Epithelial cell of prostate (primary cell): ENCODE measurements at regions not wholly inside any gene's neighbourhood (a gene's known extent, or its start where the extent isn't known, plus 50 kb on each side); places are given as distances from the start of the nearest gene placed in this dataset.

Experiments used
- DNase-seq: peaks from one replicate; pipeline ENCODE4 v3.0.0-alpha.2; 2011; ENCODE audit warnings: low read depth, low spot score
- H3K27ac ChIP-seq: fragments of 450-650 bp; 2 replicates; pipeline ENCODE4 v1.5.1; 2017; ENCODE audit warnings: mild to moderate bottlenecking

DNA sequence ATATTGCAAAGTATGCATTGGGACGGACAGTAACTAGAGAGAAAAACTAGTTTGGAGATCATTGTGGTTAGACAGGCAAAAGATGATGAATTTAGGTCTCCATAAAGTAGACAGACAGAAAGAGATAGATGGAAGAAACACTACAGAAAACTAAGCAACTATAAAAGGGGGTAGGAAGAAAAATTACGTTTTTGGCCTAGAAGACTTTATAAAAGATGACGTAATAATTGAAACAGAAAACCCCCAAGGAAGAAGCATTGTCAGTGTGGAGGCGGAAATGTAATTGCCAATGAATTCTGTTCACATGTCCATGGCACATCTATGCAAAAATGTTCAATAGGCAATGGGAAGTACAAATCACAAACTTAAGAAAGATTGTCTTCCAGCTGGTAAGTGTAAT, 1211.5 kb upstream of the ZEB2 start:
- no peak for DNase-seq
- no peak overlapping the region for H3K27ac ChIP-seq

DNA sequence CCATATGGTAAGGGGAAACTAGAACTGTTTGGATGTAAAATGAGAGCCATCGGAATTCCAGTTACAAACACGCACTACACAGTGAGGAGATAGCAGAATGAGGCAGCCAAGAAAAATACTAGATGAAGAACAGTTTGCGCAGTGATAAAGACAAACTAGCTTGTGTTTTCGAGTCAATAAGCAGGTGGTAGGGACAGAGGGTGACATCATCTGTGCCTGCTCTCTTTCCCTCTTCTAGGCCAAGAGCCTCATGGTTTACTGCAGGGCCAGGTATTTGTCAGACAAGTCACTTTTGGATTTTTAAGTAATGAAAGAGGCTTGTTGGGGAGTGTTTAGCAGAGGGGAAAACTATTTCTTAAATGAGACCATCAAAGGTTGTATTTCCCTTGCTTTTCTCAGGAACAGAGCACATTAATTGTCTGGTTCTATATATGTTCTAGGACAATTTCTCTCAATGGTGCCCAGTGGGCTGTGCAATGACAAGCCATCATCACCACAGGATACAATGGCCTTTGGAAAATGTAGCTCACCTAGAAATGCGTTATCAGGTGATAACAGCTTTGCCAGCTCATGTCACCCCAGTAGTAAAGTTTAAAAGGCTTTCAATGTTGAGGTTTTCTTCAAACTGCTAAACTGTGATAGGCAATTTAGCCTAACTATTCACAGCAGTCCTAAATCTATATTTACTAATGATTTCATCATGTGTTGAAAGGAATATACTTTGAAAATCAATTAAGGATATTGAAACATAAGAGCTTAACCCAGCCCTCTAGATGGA, 1210.3 kb upstream of the ZEB2 start:
- DNase-seq = no peak
- H3K27ac ChIP-seq = no peak overlapping the region

DNA sequence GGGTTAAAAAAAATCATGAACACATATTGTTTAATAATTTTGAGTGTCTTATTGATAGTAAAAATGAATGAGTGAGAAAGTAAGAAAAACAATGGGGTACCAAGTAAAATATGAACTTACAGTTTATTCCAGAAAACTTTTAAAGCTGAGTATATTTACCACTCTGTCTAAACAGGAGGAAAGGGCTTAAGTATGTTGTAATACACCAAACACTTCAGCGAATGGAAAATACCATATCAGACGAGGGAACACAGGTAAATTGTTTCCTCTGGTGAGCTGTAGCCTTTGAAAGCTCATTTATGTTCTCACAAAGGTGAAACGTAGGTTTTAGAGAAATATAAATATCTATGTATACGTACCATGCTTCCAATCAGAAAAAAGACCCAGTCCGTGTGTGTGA, 1209.6 kb upstream of the ZEB2 start:
- DNase-seq = no peak
- H3K27ac ChIP-seq = no peak overlapping the region

DNA sequence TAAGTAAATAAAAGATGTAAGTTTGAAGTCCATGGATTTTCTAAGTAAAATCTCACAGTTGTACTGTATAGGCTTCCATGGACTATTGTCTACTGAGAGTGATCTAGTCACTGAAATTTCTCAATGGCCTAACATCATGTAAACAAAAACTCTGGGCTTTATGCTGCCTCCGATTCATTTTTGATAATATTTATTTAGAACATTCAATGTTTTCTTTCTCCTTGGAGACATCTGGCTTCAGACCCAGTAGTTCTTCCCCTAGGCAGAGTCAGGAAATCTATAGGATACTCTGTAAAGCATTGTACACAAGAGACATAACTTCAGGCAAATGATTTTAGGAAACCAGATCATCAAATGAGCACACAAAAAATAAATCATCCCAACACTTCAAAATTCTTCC, 1208.6 kb upstream of the ZEB2 start:
- no peak for DNase-seq

GRCh38 chr2:145725876-145726275, 1206.0 kb upstream of the ZEB2 start:
- no peak for DNase-seq

More for the DNA sequence above, 1208.6 kb upstream of the ZEB2 start:
- no peak overlapping the region for H3K27ac ChIP-seq

DNA sequence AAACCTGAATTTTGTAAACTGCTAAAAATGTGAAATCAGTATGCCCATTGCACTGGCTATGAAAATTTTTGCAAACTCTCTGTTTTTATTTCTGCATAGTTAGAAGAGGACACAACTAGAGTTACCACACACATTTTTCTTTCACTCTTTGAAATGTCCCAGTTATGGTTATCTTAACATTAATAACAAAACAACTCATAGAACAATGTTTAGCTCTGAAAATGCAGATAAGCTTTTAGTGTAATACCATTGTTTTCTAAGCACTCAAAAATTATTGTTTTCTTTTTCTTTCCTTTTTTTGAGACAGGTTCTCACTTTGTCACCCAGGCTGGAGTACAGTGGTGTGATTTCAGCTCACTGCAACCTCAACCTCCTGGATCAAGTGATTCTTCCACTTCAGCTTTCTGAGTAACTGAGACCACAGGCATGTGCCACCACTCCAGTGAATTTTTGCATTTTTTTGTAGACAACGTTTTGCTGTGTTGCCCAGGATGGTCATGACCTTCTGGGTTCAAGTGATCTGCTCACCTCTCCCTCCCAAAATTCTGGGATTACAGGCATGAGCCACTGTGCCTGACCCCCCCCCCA, 1204.5 kb upstream of the ZEB2 start:
- DNase-seq = no peak
- no peak overlapping the region for H3K27ac ChIP-seq

More at GRCh38 chr2:145725876-145726275, 1206.0 kb upstream of the ZEB2 start:
- no peak overlapping the region for H3K27ac ChIP-seq

DNA sequence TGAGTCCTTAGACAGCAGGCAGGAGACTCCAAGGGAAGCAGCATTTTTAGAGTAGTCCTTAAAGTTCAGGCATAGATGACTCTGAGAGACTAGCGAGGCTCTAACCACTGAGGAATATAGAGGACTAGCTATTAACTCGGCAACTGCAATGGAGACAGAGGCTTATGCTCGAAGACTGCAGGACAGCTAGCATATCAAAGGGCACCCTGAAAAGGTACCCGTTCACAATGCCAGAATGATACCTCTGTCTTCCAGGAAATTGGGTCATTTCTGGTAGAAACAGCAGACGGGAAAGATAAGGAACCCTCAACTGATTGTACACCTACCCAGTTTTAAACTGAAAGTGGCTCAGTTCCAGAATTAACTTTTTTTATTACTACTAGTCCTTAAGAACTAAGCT, 1204.0 kb upstream of the ZEB2 start:
- DNase-seq = no peak
- H3K27ac ChIP-seq = no peak overlapping the region

DNA sequence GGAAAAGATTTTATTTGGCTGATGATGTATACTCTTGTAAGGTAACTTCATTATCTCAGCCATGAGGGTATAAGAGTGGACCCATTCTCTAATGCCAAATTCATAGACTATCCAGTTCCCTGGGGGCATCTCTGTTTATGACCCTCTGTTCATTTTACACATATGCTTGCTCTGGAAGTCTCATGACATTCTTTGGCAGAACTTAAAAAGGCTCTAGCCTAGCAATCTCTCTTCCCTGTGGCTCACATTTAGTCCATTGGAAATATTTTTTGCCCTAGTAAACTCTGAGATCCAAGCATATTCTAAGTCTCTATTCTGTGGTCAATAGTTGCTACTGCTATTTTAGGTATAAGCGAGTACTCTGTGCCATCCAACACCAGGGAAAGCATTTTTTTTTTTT, 1201.8 kb upstream of the ZEB2 start:
- no peak for DNase-seq
- no peak overlapping the region for H3K27ac ChIP-seq

GRCh38 chr2:145715601-145716000, 1195.7 kb upstream of the ZEB2 start:
- no peak for DNase-seq
- H3K27ac ChIP-seq = no peak overlapping the region

DNA sequence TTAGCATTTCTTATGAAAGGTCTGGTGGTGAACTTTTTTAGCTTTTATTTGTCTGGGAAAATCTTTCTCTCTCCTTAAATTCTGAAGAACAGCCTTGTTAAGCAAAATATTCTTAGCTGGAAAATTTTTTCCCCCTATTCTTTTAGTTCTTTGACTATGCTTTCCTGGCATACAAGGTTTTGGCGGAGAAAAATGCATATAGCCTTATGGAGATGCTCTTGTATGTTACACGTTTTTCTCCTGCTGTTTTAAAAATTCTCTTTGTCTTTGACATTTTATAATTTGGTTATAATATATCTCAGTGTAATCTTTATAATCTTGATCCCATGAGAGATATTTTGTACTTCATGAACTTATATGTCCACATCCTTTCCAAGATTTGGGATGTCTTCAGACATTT, 1190.4 kb upstream of the ZEB2 start:
- DNase-seq = no peak
- H3K27ac ChIP-seq = no peak overlapping the region

- no peak overlapping the region for H3K27ac ChIP-seq
- no peak for DNase-seq
Measured at GRCh38 chr2:145702305-145702704, 1182.4 kb upstream of the ZEB2 start.

DNA sequence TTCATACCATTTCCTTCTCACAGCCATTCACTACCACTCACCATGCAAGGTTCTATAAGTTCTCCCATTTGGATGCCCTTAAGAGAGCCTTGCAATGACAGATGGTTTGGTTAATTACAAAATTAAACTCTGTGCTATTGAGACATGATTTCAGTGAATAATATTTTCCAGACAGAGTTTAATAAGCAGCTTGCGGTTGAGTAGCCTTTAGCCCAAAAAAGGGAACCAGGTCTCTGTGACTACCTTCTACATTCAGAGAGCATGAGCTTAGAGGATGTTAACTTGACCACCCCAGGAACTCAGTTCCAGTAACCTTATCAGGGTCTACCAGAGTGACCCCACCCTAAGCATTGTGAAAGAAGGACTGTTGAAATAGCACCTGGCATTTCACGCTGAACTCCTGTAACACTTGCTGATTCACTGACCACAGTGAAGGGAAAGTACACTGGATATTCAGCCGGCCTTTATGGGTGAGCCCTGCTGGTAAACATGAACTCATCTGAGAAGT, 1173.1 kb upstream of the ZEB2 start:
- H3K27ac ChIP-seq = peak overlapping the region; percentile 30
- DNase-seq = peak; percentile 95

- DNase-seq = no peak
- no peak overlapping the region for H3K27ac ChIP-seq
Measured at GRCh38 chr2:145691659-145692058, 1171.7 kb upstream of the ZEB2 start.

GRCh38 chr2:145690183-145690778, 1170.4 kb upstream of the ZEB2 start:
- H3K27ac ChIP-seq = no peak overlapping the region
- DNase-seq = no peak

GRCh38 chr2:145689277-145689676, 1169.4 kb upstream of the ZEB2 start:
- DNase-seq = no peak
- no peak overlapping the region for H3K27ac ChIP-seq

GRCh38 chr2:145688156-145688555, 1168.2 kb upstream of the ZEB2 start:
- H3K27ac ChIP-seq = no peak overlapping the region
- DNase-seq = no peak

DNA sequence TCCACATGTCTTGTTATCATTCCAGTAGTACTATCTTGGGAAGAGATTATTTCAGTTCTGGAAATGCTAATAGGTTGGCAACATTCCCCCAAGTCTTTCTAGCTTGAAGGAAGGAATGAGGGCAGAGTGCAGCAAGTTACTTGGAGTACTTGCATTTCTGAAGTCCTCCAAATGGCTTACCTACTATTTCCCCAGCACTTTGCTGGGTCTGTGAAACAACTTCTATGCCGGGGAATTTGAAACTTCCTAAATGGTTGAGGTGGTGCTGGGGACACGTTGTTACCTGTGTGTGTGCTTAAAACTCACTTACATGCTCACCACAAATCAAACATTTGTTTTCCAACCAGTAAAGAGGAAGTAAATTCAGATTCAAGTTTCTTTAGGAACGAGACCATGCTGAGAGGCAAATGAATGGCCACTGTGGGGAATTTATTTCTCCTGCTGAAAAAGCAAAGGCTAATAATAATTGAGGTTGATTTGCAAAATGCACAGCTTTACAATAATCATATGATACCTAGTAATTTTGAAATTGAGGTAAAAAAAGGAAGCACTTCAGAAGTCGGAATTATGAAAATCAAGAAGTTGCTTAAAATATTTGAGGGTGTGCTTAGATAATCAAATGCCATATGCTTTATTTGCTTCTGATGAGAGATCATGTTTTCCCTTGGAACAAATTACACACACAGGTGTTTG, 1167.7 kb upstream of the ZEB2 start:
- peak; percentile 29 for DNase-seq
- H3K27ac ChIP-seq = no peak overlapping the region

GRCh38 chr2:145685383-145686050, 1165.6 kb upstream of the ZEB2 start:
- peak overlapping the region; percentile 46 for H3K27ac ChIP-seq
- DNase-seq = peak; percentile 89

DNA sequence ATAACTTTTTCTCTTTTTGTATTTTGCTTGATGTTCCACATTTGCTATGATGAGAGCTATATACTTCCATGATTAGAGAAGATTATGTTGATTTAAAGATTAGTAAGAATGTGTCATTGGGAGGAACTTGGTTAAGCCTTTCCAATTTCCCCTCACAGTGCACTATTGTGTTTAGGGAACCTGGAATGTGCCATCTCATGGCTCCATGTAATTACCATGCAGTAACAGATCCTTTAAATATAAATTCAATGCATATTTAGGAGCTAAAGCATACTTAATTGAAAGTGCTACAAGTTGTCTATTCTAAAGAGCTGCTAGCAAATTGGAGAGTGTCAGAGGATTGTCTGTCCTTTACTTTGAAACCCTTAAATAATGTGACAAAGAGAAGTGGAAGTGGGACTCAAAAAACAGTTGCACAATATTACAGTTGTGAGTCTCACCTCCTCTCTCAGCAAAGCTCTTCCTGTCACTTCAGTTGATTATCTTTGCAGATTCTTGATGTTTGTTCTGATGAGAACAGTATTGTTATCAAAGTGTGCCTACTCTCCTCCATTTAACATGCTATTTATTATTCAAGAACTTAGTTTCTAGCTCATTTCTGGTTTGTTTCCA, 1162.7 kb upstream of the ZEB2 start:
- peak overlapping the region; percentile 61 for H3K27ac ChIP-seq

GRCh38 chr2:145680276-145680675, 1160.4 kb upstream of the ZEB2 start:
- no peak for DNase-seq
- H3K27ac ChIP-seq = peak overlapping the region; percentile 61

More for the DNA sequence above, 1162.7 kb upstream of the ZEB2 start:
- DNase-seq = peak; percentile 36
